ENCODE measurements at regions not wholly inside any gene's neighbourhood (a gene's known extent, or its start where the extent isn't known, plus 50 kb on each side); places are given as distances from the start of the nearest gene placed in this dataset.

DNA sequence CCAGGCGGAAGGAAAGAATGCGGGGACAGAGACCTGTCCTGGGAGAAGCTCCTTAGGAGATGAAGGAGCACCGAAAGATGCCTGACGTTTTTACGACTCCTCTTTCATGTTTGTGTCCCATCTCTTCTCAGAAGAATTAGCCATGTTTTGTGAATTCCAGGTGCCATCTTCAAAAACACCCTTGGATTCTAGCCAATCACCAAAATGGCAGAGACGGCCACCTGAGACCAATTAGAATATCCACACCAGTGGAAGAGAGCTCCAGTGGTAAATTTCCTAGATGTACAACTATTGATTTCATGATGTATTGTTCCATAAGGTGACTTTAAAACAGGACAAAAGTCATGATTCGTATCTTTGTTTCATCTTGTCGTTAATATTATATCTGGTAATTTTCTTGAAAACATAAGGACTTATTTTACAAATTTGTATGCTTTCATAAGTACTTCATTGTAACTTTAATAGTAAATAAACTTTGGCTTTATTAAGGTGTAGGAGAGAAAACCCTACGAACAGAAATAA is 62.3 kb upstream of the NUDT4 start:
- no peak for DNase-seq

DNA sequence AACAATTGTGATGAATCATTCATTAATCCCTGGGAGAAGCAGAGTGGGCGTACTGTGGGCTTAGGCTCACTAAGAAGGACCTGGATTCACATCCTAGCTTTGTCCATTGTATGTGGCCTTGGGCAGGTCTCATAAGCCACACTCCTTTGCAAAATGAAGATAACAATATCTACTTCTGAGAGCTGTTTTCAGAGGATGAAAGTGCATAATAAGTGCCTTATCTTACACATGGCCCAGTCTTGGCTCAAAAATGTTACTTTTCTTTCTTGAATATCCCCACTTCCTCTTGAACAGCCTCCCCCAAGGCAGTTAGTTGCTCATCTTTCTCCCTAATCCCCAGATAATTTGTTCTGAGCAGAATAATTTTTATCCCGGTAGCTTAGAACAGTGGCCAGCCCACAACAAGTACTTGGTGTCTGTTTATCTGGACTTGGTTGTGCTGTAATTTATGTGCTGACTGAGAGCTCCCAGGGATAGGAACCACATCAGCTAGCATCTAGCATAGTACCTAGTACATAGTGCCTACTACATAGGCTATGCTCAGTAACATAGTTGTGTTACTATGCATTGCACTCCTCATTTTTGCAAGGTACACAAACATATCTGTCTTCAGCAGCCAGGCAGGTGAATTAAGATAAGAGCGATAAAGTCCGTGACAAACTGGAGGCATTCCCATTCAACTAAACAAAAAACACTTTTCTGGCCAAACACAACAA is 61.7 kb upstream of the NUDT4 start:
- no peak for DNase-seq

DNA sequence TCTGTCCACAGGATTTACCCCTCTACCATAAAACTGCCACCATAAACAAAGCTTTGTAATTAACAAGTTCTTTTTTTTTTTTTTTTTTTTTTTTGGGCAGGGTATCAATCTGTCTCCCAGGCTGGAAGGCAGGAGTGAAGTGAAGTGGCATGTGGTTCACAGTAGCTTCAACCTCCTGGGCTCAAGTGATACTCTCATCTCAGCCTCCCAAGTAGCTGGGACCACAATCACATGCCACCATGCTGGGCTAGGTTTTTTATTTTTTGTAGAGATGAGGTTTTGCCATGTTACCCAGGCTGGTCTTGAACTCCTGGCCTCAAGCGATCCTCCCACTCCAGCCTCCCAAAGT is 61.1 kb upstream of the NUDT4 start:
- no peak for DNase-seq

DNA sequence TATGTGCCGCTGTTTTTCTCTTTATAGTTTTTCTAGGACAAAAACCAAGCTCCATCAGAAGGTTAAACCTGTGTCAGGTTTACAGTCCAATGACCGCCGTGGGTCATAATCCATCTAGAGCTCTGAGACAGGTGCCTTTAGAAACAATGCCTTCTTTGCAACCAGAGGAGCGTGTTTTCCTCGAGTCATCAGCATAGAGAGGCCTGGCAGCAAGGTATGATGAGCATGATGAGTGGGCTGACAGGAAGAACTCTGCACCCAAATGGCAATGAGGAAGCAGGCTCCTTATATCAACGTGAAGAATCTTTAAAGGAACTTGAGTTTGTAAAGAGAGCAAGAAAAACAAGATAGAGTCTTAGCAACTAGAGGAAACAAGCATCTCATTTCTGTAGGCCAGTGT is 60.5 kb upstream of the NUDT4 start:
- DNase-seq, result no peak

DNA sequence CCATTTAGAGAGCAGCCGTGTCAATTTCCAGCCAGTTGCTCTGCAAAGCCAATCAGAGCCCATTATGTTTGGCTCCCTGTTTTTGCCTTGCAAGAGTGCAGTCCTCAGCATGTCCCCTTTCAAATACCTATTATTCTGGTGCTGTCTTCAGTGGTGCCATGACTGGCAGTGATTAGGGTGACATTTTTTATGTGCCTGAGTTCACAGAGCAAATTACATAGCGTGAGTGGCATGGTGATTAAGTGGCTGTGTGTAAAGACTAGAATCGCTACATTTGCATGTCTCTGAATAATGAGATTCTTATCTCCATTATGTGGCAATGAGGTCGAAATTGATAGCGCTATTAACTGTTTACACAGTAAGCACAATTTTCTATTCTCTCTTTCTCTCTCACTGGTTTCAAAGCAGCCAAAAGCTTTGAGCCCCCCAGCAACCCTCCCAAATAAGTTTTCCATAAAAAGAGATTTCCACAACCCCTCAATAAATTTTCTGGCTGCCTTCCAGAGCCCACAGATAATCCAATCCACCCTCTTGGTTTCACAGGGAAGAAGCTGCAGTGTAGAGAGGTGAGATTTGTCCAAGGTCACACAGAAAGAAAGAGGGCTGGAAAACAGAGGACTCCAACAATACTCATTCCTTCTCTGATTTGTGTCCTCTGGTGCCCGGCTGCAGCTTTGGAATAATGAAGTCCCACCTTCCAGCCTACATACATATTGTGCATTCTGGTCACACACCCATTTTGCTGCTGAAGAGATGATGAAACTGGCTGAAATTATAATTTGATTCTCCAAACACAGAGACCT is 58.8 kb upstream of the NUDT4 start:
- no peak for DNase-seq

DNA sequence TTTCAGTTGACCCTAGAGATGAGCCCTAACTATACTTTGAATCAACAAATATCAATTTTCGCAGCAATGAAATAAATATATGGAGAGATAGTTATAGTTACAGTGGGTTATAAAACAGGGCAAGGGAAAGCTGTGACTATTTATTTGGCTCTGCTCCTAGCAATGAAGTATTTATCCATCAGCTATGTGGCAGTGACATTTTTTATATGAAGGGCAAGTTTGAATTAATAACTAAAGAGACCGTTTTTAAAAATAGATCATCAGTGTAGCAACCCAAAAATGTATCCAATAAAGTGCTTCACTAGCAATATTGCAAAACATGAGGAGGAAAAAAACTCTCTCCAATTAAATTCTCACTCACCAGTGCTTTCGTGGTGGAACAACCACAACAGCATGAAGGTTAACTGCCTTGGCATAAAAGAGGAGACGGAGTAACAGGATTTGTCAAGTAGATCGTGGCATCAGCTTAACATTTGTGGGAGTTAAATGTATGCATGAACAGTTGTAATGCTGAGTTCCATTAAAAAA is 58.1 kb upstream of the NUDT4 start:
- no peak for DNase-seq

DNA sequence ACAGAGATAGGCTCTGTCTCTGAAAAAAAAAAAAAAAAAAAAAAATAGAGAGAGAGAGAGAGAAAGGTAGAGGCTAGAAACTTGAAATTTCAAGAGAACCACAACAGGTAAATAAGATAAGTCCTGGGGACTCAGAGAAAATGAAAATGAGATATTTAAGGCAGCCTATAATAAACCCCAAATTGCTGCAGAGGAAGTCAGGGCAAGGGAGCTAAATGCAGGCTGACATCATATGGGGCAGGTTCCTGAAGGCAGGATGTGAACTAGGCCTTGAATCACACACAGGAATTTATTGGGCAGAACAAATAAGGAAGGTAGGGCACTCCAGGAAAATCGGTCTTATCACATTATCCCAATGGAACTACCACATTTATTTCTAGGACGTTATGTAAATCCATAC is 54.9 kb upstream of the NUDT4 start:
- no peak for DNase-seq

DNA sequence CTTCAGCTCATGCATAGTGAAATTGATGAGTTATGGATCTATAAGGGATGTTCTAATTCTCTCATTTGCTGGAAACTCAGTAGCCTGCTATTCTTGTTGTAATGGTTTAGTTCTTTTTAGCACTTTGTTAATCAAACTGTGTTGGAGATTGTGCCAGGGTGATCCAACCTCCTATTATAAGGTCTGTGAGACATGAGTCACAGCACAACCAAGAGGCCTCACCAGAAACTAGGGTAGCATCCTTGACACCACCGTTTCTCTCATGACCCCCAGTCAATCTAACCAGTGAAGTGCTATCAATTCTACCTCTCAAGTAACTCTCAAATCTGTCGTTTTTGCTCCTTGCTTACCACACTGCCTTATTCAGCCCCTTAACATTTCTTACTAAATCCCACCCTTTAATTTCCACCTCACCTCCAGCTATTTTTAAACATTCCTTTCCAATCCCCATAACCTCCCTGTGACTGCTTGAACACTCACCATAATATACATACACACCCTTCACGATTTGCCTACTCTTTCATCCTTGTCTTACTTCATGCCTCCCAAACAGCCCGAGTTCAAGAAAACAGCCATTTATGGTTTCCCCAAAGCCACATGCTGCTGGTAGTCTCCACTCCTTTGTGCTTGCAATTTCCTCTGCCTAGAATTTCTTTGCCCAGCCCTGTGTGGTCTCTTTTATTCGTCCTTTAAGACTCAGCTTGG is 53.9 kb upstream of the NUDT4 start:
- DNase-seq, result no peak

DNA sequence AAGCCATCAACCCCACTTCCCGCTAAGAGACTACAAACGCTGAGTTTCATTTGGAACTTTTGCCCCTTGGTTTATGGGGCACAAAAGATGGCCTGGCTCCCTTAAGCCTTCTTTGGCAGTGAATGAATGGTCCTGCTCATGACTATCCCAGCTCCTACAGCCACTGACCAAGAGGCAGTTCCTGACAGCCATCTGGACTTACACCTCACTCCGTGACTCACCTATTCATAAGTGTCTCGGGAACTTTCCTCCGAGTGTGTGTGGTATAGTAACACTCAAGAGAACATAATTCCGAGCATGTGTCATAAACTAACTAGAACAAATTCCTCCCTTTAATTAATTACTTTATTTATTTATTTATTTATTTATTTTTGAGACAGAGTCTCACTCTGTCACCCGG is 51.9 kb upstream of the NUDT4 start:
- no peak for DNase-seq

All from cerebellar nuclear complex (tissue), 1 donor.